ENCODE measurements at regions not wholly inside any gene's neighbourhood (a gene's known extent, or its start where the extent isn't known, plus 50 kb on each side); places are given as distances from the start of the nearest gene placed in this dataset.

- TF ChIP-seq CTCF (IDR thresholded peaks at IDR 0.05; ENCODE audit: poor library complexity, severe bottlenecking) (no peak), REST (IDR thresholded peaks at IDR 0.05; ENCODE audit: borderline replicate concordance) (no peak), MXI1 (conservative IDR thresholded peaks at IDR 0.05; ENCODE audit: poor library complexity, severe bottlenecking) (no peak), RAD21 (conservative IDR thresholded peaks at IDR 0.05) (no peak), EZH2 (IDR thresholded peaks at IDR 0.05; ENCODE audit: borderline replicate concordance, insufficient read depth, low read length, poor library complexity, severe bottlenecking) (no peak), SMC3 (conservative IDR thresholded peaks at IDR 0.05; ENCODE audit: poor library complexity) (no peak)
Measured at GRCh38 chr9:135201711-135202110, 114.2 kb downstream of the OLFM1 start.
